VCaP (cell line): ENCODE measurements at regions not wholly inside any gene's neighbourhood (a gene's known extent, or its start where the extent isn't known, plus 50 kb on each side); places are given as distances from the start of the nearest gene placed in this dataset.
A peak's percentile ranks its signal among the peaks of the same experiment; 100 is the strongest.

ENCODE experiments used
- H3K27ac ChIP-seq: fragments of 450-650 bp; 2 replicates; pipeline ENCODE4 v1.5.1; 2017
- TF ChIP-seq, protein P1 (sequence below): fragments of 450-650 bp; conservative IDR thresholded peaks from 2 replicates; pipeline ENCODE4 v1.5.1; 2017; ENCODE audit warnings: mild to moderate bottlenecking, moderate library complexity

DNA sequence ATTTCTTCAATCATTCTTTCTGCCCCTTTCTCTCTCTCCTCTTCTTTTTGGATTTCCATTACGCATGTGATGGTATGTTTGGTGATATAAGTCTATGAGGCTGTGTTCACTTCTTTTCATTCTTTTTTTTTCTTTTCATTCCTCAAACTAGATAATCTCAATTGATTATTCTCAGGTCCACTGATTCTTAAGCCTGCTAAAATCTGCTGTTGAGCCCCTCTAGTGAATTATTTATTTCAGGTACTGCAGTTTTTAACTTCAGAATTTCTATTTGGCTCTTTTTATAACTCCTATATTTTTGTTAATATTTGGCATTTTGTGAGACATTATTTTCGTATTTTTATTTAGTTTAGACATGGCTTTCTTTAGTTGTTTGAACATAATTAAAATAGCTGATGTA is 671.3 kb upstream of the NECTIN3 start:
- TF ChIP-seq, protein P1, sequence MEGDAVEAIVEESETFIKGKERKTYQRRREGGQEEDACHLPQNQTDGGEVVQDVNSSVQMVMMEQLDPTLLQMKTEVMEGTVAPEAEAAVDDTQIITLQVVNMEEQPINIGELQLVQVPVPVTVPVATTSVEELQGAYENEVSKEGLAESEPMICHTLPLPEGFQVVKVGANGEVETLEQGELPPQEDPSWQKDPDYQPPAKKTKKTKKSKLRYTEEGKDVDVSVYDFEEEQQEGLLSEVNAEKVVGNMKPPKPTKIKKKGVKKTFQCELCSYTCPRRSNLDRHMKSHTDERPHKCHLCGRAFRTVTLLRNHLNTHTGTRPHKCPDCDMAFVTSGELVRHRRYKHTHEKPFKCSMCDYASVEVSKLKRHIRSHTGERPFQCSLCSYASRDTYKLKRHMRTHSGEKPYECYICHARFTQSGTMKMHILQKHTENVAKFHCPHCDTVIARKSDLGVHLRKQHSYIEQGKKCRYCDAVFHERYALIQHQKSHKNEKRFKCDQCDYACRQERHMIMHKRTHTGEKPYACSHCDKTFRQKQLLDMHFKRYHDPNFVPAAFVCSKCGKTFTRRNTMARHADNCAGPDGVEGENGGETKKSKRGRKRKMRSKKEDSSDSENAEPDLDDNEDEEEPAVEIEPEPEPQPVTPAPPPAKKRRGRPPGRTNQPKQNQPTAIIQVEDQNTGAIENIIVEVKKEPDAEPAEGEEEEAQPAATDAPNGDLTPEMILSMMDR: no peak
- H3K27ac ChIP-seq: no peak overlapping the region

DNA sequence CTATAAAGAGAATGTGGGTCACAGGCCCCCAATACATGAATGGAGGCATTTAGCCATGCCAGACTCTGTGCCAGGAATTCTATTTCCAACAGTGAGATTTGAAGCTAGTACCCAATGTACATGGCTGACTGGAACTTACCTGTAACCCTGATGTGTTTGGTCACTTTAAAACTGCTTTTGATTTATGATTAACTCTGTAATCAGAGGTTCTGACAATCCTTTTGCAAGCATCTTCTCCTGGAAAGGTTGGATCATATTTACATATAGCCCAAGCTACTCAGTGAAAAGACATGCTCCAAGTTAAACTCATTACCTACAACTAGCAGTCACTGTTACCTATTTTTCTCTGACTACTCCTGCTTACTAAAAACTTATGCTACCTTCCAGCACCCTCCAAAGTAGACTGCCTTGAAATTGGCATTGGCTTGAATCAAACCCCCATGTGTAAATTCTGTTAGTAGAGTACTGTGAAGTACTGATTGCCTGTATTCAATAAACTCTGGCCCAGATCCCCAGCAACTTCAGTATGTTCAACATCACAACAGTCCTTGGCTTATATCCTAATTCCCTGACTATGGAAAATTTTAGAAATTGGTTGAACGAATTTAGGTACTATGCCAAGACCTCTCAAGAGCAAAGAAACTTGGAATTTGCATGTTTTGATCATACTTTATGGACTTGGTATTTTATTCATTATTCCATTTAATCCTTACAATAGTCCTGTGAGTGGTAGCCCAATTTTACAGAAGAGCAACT is 665.6 kb upstream of the NECTIN3 start:
- no peak overlapping the region for H3K27ac ChIP-seq
- TF ChIP-seq, protein P1: no peak

DNA sequence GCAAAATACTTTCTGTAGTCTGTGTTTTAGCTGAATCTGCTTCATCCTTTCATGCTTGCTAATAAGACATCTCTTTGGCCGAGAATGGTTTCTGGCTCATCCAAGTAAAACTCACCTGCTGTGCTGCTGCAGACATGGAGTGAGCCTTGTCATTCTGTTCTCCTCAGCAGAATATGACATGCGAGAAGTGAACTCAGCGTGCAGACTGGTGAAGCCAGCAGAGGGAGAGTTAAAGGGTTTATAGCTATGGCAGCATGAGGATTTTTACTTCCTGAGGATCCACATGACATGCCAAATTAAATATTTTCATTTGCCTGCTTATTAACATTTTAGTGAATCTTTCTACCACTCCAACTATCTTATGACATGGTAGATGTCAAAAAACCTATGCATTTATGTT is 658.4 kb upstream of the NECTIN3 start:
- TF ChIP-seq, protein P1: 0 out of 2 replicates have a peak, but pooled peaks have one; percentile 5
- peak overlapping the region; percentile 30 for H3K27ac ChIP-seq

GRCh38 chr3:110413807-110414748 is 657.5 kb upstream of the NECTIN3 start:
- TF ChIP-seq, protein P1: no peak
- peak overlapping the region; percentile 30 for H3K27ac ChIP-seq

DNA sequence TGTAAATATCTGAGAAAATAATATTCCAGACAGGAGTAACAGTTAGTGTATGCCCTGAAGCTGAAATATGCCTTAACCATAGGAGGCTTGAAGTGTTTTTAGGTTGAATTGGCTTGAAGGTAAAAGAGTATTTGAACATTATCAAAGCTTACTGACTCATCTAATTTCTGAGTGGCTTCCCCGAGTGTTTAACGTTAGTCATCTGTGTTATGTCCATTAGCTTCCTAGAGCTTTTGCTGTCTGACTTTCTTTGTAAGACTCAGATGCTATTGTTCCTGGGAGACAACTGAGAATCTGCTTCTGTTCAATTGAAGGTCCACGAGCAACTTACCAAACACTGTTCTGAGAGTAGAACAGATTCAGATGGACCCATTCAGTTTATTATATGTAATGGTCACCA is 656.8 kb upstream of the NECTIN3 start:
- TF ChIP-seq, protein P1: no peak
- H3K27ac ChIP-seq: no peak overlapping the region

DNA sequence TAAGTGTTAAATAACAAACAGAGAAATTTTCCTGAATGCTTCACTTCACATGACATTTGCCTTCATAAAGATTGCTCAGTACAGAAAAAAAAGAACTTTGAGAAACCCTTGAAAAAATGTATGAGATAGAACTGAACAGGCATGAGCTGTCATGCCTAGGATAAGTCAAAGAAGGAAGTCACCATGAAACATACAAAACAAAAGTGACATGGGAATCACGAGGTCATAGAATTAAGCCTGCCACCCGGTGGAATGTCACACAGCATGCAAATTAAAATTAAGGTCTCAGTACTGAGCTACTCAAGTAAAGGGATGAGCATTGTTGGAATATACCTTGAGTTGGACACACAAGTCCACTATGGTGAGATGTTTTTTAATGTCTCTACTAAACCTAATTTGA is 652.5 kb upstream of the NECTIN3 start:
- TF ChIP-seq, protein P1: peak; percentile 42; the same call in 1 of the 2 replicates
- H3K27ac ChIP-seq: no peak overlapping the region

DNA sequence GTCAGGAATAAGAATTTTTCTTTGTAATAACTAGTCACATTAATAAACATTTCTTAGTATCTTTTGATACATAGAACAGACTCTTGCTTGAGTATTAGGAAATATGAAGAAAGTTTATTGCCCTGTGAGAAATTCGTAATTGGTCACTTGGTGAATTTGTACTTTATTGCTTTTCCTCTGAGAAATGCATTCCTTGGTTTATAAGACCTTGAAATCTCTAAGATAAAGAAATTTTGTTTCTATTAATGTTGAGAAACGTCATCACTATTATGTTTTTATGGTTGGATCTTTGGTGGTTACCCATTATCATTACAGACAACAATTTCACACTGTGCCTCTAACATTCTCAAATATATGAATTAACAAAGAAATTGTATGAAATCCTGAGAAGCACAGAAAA is 652.0 kb upstream of the NECTIN3 start:
- no peak overlapping the region for H3K27ac ChIP-seq
- TF ChIP-seq, protein P1: no peak
